GM10266 (cell line): ENCODE measurements at regions not wholly inside any gene's neighbourhood (a gene's known extent, or its start where the extent isn't known, plus 50 kb on each side); places are given as distances from the start of the nearest gene placed in this dataset.

Experiments
- DNase-seq: peaks from one replicate; pipeline ENCODE4 v3.0.0; 2012; ENCODE audit errors: extremely low spot score
- TF ChIP-seq, protein P1 (sequence below): IDR thresholded peaks from 2 replicates; pipeline ENCODE4 v1.5.1; 2012; ENCODE audit warnings: mild to moderate bottlenecking, low read depth; ENCODE audit not compliant: control insufficient read depth, insufficient read depth; ENCODE audit errors: missing control alignments

DNA sequence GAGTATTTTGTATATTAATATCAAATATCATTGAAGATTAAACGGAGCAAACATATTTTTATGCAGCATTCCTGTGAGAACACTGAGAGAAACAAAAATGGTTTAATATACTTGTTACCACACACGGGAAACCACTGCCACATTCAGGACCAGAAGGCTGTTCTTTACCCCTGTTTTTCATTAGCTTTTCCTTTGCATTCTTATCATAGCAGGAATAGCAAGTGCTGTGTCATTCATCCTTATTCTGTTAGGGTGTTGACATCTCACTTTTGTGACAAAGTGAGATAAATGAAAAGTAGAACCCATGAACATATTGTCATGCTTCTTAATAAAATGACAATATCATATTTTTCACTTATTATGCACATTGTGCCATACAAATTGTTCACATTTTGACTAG, 212.4 kb upstream of the NDST4 start:
- TF ChIP-seq, protein P1, sequence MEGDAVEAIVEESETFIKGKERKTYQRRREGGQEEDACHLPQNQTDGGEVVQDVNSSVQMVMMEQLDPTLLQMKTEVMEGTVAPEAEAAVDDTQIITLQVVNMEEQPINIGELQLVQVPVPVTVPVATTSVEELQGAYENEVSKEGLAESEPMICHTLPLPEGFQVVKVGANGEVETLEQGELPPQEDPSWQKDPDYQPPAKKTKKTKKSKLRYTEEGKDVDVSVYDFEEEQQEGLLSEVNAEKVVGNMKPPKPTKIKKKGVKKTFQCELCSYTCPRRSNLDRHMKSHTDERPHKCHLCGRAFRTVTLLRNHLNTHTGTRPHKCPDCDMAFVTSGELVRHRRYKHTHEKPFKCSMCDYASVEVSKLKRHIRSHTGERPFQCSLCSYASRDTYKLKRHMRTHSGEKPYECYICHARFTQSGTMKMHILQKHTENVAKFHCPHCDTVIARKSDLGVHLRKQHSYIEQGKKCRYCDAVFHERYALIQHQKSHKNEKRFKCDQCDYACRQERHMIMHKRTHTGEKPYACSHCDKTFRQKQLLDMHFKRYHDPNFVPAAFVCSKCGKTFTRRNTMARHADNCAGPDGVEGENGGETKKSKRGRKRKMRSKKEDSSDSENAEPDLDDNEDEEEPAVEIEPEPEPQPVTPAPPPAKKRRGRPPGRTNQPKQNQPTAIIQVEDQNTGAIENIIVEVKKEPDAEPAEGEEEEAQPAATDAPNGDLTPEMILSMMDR: no peak
- no peak for DNase-seq

DNA sequence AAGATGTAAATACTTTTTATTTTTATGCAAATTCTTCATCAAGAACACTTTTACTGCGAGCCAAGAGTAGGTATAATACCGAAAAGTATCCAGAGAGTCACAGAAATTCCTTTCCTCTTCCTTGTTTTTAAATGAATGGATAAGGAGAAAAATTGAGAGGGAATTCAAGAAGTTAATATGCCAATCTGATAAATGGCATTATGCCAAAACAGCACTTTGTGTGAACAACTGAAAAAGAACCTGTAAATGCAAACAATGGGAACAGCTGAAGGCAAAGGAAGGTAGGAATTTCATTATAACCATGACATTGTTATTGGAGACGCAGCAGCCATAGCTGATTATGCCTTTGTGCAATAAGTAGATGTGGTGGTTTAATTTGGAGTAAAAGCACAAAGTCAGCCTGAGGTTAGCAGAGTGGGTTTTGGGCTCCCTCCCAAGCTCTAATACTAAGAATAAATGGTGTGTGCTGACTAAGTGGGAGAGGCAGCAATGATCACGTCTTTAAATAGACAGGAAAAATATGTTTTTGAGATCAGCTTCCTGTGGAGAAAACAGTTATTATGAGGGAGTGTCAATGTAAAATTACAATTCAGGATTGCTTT, 209.8 kb upstream of the NDST4 start:
- TF ChIP-seq, protein P1: no peak
- no peak for DNase-seq

DNA sequence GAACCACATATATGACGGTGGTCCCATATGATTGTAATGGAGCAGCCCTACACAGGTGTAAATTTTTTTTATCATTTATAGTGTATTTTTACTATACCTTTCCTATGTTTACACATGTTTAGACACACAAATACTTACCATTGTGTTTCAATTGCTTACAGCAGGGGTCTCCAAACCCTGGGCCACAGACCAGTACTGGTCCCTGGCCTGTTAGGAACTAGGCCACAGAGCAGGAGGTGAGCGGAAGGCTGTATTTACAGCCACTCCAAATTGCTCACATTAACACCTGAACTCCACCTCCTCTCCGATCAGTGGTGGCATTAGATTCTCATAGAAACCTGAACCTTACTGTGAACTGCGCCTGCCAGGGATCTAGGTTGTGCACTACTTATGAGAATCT, 201.8 kb upstream of the NDST4 start:
- DNase-seq: no peak
- TF ChIP-seq, protein P1: no peak

DNA sequence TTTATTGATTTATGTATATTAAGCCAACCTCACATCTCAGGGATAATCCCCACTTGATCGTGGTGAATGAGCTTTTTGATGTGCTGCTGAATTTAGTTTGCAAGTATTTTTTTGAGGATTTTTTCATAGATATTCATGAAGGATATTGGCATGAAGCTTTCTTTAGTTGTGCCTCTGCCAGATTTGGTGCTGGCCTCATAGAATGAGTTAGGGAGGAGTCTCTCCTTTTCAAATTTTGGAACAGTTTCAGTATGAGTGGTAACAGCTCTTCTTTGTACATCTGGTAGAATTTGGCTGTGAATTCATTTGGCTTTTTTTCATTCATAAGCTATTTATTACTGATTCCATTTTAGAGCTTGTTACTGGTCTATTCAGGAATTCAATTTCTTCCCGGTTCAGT, 197.2 kb upstream of the NDST4 start:
- no peak for DNase-seq
- TF ChIP-seq, protein P1: no peak

DNA sequence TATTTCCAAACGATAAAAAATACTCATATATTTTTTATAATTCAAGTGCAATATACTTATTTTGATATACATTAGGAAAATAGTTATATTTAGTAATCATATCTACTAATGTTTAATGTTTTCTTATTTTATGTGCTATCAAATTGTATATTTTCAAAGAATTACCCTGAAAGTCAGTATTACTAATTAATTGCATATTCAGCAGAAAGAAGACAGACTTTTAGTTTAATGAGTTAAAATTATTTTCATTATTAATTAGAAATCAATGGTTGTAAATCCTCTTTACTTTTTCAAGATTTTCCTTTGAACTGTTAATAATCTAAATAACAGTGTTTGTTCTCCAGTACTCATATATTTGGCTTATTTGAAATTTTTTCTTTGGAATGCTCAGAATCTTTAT, 181.3 kb upstream of the NDST4 start:
- DNase-seq: no peak
- TF ChIP-seq, protein P1: no peak

DNA sequence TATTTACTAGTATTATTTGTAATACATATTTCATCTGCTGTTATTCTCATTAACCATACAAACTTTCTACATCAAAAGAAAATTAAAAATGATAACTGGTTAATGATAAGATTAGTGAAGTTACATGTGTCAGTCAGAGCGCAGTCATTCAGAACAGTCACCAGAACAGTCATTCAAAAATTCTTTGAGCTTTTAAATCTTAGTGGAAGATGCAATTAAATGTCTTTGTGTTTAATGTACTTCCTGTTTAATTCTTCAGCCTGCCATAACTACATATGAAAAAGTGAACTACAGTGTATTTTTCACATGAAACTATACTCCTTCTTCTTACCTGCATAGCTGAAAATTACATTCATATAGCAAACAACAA, 179.7 kb upstream of the NDST4 start:
- no peak for DNase-seq
- TF ChIP-seq, protein P1: no peak

DNA sequence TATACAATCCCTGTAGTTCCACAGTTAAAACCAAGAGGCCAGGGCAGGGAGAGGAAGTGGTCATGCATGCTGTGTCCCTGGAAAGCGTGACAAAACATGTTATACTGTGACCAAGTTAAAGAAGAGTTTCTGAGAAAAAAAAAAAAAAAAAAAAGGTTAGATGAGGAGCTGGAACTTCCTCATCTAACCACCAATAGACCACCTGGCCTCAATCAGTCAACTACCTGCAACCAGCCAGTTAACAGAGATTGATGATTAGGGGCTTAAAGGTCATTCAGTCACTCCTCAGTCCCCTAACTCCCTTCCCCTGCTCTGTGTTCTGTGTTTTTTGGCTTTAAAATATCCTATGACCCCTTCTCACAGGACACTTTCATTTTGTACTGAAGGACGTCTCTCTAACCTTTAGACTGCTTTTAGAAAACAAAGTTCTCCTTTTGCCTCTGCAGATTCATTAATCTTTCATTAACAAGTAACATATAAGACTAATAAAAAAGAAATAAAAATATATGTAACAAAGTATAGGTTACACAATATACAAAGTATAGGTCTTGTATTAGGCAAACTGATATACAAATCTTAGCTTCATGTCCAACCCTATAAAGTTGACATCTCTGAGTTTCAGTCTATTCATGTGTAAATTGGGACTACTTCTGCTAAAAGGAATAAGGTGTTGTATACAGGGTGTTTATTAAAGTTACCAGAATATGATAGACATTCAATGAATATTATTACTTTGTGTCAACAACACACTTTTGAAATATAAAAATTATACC, 179.1 kb upstream of the NDST4 start:
- no peak for DNase-seq
- TF ChIP-seq, protein P1: no peak
